PC-3 (cell line): ENCODE measurements at regions not wholly inside any gene's neighbourhood (a gene's known extent, or its start where the extent isn't known, plus 50 kb on each side); places are given as distances from the start of the nearest gene placed in this dataset.

ENCODE experiments used
- ATAC-seq: fragments of 200-7000 bp; cut with Tn5 transposase; 2 replicates; pipeline ENCODE4 v1.9.1; 2020; ENCODE audit warnings: mild to moderate bottlenecking, moderate library complexity
- BruUV-seq: library from RNA; stranded (reverse); fragments of 400-500 nt; replicated peaks from 2 replicates; lab custom pipeline; 2021; lab: Mats Ljungman, UMichigan
- CTCF ChIA-PET: fragments of 300-600 bp; sonication (Branson Sonifier 250); formaldehyde crosslinking; loops from one replicate; lab custom pipeline; 2022; ENCODE audit warnings: antibody characterized with exemption; lab: Charles Lee
- POLR2A ChIA-PET: fragments of 300-600 bp; sonication (Branson Sonifier 250); formaldehyde crosslinking; loops from one replicate; lab custom pipeline; 2022; ENCODE audit warnings: antibody characterized with exemption; ENCODE audit not compliant: unreplicated experiment; lab: Charles Lee
- DNase-seq: peaks from one replicate; pipeline ENCODE4 v3.0.0-alpha.2; 2015
- H2AFZ ChIP-seq: fragments of 300-600 bp; sonication (generic); 2 replicates; pipeline ENCODE4 v1.6.0; 2016; ENCODE audit warnings: antibody characterized with exemption, low read length
- H3F3A ChIP-seq: fragments of 300-600 bp; sonication (generic); one replicate; pipeline ENCODE4 v1.6.0; 2017; ENCODE audit warnings: antibody characterized with exemption, low read length, control low read depth, mild to moderate bottlenecking; ENCODE audit not compliant: unreplicated experiment
- H3K27ac ChIP-seq: fragments of 300-600 bp; sonication (generic); 2 replicates; pipeline ENCODE4 v1.5.1; 2016; ENCODE audit warnings: mild to moderate bottlenecking, low read length
- H3K27me3 ChIP-seq: fragments of 300-600 bp; sonication (generic); 2 replicates; pipeline ENCODE4 v1.6.1; 2016; ENCODE audit warnings: low read length, mixed read lengths
- H3K36me3 ChIP-seq: fragments of 300-600 bp; sonication (generic); 2 replicates; pipeline ENCODE4 v1.6.1; 2016; ENCODE audit warnings: low read depth, mixed run types, low read length, mixed read lengths
- H3K4me1 ChIP-seq: fragments of 300-600 bp; sonication (generic); 2 replicates; pipeline ENCODE4 v1.5.1; 2016; ENCODE audit warnings: low read length; ENCODE audit not compliant: insufficient read depth
- H3K4me2 ChIP-seq: fragments of 300-600 bp; sonication (generic); 2 replicates; pipeline ENCODE4 v1.6.0; 2016; ENCODE audit warnings: low read length
- H3K4me3 ChIP-seq: fragments of 300-600 bp; sonication (generic); 2 replicates; pipeline ENCODE4 v1.5.1; 2016; ENCODE audit warnings: mild to moderate bottlenecking, low read length, mixed read lengths
- H3K79me2 ChIP-seq: fragments of 300-600 bp; sonication (generic); 2 replicates; pipeline ENCODE4 v1.6.1; 2017; ENCODE audit warnings: low read length, mixed read lengths
- H3K9ac ChIP-seq: fragments of 300-600 bp; sonication (generic); 2 replicates; pipeline ENCODE4 v1.6.0; 2016; ENCODE audit warnings: mild to moderate bottlenecking, low read length
- H3K9me2 ChIP-seq: fragments of 300-600 bp; sonication (generic); replicated peaks from 2 replicates; pipeline ENCODE4 v1.6.1; 2016; ENCODE audit warnings: mixed run types, low read length, mixed read lengths
- H3K9me3 ChIP-seq: fragments of 300-600 bp; sonication (generic); 2 replicates; pipeline ENCODE4 v1.6.1; 2016; ENCODE audit warnings: low read length, mixed read lengths
- H4K20me1 ChIP-seq: fragments of 300-600 bp; sonication (generic); 2 replicates; pipeline ENCODE4 v1.6.1; 2016; ENCODE audit warnings: low read length, mixed read lengths
- CTCF ChIP-seq: fragments of 300-600 bp; sonication (generic); conservative IDR thresholded peaks from 2 replicates; pipeline ENCODE4 v1.5.1; 2017; ENCODE audit warnings: antibody characterized with exemption, low read depth, mild to moderate bottlenecking, low read length
- EZH2 ChIP-seq: fragments of 300-600 bp; sonication (generic); IDR thresholded peaks from one replicate; pipeline ENCODE4 v1.6.1; 2017; ENCODE audit warnings: antibody characterized with exemption, mild to moderate bottlenecking, low read length; ENCODE audit not compliant: unreplicated experiment
- EZH2phosphoT487 ChIP-seq: fragments of 300-600 bp; sonication (generic); IDR thresholded peaks from 2 replicates; pipeline ENCODE4 v1.6.1; 2018; ENCODE audit warnings: mild to moderate bottlenecking, antibody characterized with exemption, low read length, borderline replicate concordance
- intact Hi-C: fragments of 100-400 bp; cut with micrococcal nuclease; formaldehyde crosslinking; loops from 2 replicates; pipeline ENCODE4 v1.9.0; 2023

- Histone ChIP-seq H3K9me2 (no peaks in the 10 kb centered on the region), H3K27me3 (peaks cover 80% of the 10 kb centered on the region), H3K4me3 (no peak overlapping the region), H3K9ac (no peak overlapping the region), H3K79me2 (no peaks in the 10 kb centered on the region), H3K36me3 (no peaks in the 10 kb centered on the region), H3K9me3 (no peaks in the 10 kb centered on the region), H3F3A (no peaks in the 10 kb centered on the region), H2AFZ (no peak overlapping the region), H3K27ac (no peak overlapping the region), H3K4me2 (no peak overlapping the region), H3K4me1 (no peaks in the 10 kb centered on the region), H4K20me1 (no peaks in the 10 kb centered on the region)
- no peak for TF ChIP-seq EZH2phosphoT487
- TF ChIP-seq CTCF, result no peak
- TF ChIP-seq EZH2, result no peak
- no TSS peak for BruUV-seq
- no peak for DNase-seq
- intact Hi-C loops, result no loop called here
- ChIA-PET CTCF (no interaction called here), POLR2A (no interaction called here)
- ATAC-seq, result no peak
Measured at GRCh38 chr5:37988454-37989046, 148.7 kb upstream of the GDNF start.

GRCh38 chr5:37984300-37984699 lies 144.5 kb upstream of the GDNF start:
- Histone ChIP-seq H3K36me3 (no peaks in the 10 kb centered on the region), H3K4me1 (no peaks in the 10 kb centered on the region), H3K9ac (no peak overlapping the region), H3K4me2 (no peak overlapping the region), H4K20me1 (no peaks in the 10 kb centered on the region), H3F3A (no peaks in the 10 kb centered on the region), H3K9me3 (no peaks in the 10 kb centered on the region), H3K27me3 (peaks cover 49% of the 10 kb centered on the region), H2AFZ (no peak overlapping the region), H3K79me2 (no peaks in the 10 kb centered on the region), H3K27ac (no peak overlapping the region), H3K4me3 (no peak overlapping the region), H3K9me2 (no peaks in the 10 kb centered on the region)
- no peak for DNase-seq
- intact Hi-C loops, result no loop called here
- ATAC-seq, result no peak
- TF ChIP-seq CTCF (no peak), EZH2phosphoT487 (no peak), EZH2 (no peak)
- ChIA-PET CTCF (no interaction called here), POLR2A (no interaction called here)
- BruUV-seq, result no TSS peak

GRCh38 chr5:37983463-37983862 lies 143.6 kb upstream of the GDNF start:
- H3K4me3 ChIP-seq, result no peak overlapping the region
- no peaks in the 10 kb centered on the region for H3K9me2 ChIP-seq
- ATAC-seq, result no peak
- no TSS peak for BruUV-seq
- H3K9me3 ChIP-seq, result no peaks in the 10 kb centered on the region
- no peaks in the 10 kb centered on the region for H3K79me2 ChIP-seq
- intact Hi-C loops, result no loop called here
- POLR2A ChIA-PET, result no interaction called here
- peaks cover 45% of the 10 kb centered on the region for H3K27me3 ChIP-seq
- H3K27ac ChIP-seq, result no peak overlapping the region
- H3K9ac ChIP-seq, result no peak overlapping the region
- no peaks in the 10 kb centered on the region for H4K20me1 ChIP-seq
- H3K36me3 ChIP-seq, result no peaks in the 10 kb centered on the region
- TF ChIP-seq EZH2, result no peak
- TF ChIP-seq EZH2phosphoT487, result no peak
- no peak for TF ChIP-seq CTCF
- CTCF ChIA-PET, result no interaction called here
- H3K4me1 ChIP-seq, result no peaks in the 10 kb centered on the region
- H3K4me2 ChIP-seq, result no peak overlapping the region
- no peaks in the 10 kb centered on the region for H3F3A ChIP-seq
- DNase-seq, result no peak
- no peak overlapping the region for H2AFZ ChIP-seq
